GM23338 (cell line): ENCODE measurements at regions not wholly inside any gene's neighbourhood (a gene's known extent, or its start where the extent isn't known, plus 50 kb on each side); places are given as distances from the start of the nearest gene placed in this dataset.

ENCODE experiments used
- JUNB ChIP-seq: IDR thresholded peaks from one replicate; pipeline ENCODE4 v1.6.1; 2016; ENCODE audit warnings: antibody characterized with exemption; ENCODE audit not compliant: unreplicated experiment
- POLR2AphosphoS5 ChIP-seq: IDR thresholded peaks from 2 replicates; pipeline ENCODE4 v1.6.1; 2016; ENCODE audit warnings: antibody characterized with exemption, low read depth
- TF ChIP-seq, protein P1 (sequence below), 2 experiments: fragments of 200-600 bp in 1 of 2; sonication (generic) in 1 of 2; conservative IDR thresholded peaks; 2 replicates each; pipeline versions ENCODE4 v1.5.1 to v1.6.1; 2016 to 2017; ENCODE audit warnings: antibody characterized with exemption in 2 of 2, low read depth in 2 of 2, mild to moderate bottlenecking in 2 of 2, moderate library complexity in 1 of 2

DNA sequence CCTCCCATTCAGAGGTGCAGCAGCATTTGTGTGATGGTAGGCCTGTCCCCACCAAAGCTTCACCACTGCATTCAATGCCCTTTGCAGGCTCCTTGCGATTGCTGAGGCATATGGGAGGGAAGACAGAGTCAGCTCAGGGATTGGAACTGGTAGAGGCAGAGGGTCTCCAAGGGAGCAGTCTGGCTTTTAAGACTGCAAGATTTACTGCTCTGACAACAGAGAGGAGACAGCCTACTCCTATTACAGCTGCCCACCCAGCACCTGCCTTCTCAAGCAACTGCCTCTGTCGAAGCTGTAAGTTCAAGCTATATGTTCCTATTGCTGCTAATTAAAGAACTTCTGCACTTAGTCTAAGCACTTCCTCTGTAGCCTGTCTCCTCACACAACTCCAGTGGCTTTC is 481.8 kb downstream of the FGF13 start:
- TF ChIP-seq, protein P1, sequence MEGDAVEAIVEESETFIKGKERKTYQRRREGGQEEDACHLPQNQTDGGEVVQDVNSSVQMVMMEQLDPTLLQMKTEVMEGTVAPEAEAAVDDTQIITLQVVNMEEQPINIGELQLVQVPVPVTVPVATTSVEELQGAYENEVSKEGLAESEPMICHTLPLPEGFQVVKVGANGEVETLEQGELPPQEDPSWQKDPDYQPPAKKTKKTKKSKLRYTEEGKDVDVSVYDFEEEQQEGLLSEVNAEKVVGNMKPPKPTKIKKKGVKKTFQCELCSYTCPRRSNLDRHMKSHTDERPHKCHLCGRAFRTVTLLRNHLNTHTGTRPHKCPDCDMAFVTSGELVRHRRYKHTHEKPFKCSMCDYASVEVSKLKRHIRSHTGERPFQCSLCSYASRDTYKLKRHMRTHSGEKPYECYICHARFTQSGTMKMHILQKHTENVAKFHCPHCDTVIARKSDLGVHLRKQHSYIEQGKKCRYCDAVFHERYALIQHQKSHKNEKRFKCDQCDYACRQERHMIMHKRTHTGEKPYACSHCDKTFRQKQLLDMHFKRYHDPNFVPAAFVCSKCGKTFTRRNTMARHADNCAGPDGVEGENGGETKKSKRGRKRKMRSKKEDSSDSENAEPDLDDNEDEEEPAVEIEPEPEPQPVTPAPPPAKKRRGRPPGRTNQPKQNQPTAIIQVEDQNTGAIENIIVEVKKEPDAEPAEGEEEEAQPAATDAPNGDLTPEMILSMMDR (conservative IDR thresholded peaks at IDR 0.05; ENCODE audit: low read depth in 2 of 2): no peak
- TF ChIP-seq JUNB (no peak), POLR2AphosphoS5 (no peak)
